Medulla oblongata (tissue), 1 donor: ENCODE measurements at regions not wholly inside any gene's neighbourhood (a gene's known extent, or its start where the extent isn't known, plus 50 kb on each side); places are given as distances from the start of the nearest gene placed in this dataset.

Experiments
- DNase-seq: peaks from one replicate; pipeline ENCODE4 v3.0.0-alpha.2; 2015; ENCODE audit errors: extremely low spot score

GRCh38 chr1:239538239-239538988 lies 152.0 kb downstream of the CHRM3 start:
- no peak for DNase-seq

GRCh38 chr1:239539051-239539450 lies 152.7 kb downstream of the CHRM3 start:
- no peak for DNase-seq

- DNase-seq, result no peak
These were observed 153.4 kb downstream of the CHRM3 start for GRCh38 chr1:239539812-239540211.

GRCh38 chr1:239543873-239544272 lies 157.5 kb downstream of the CHRM3 start:
- DNase-seq, result no peak

- no peak for DNase-seq
These were observed 159.1 kb downstream of the CHRM3 start for GRCh38 chr1:239545466-239545865.

- DNase-seq, result no peak
These were observed 161.6 kb downstream of the CHRM3 start for GRCh38 chr1:239547987-239548386.

- DNase-seq, result no peak
These were observed 163.8 kb downstream of the CHRM3 start for GRCh38 chr1:239550178-239550577.

- DNase-seq, result no peak
These were observed 169.0 kb downstream of the CHRM3 start for GRCh38 chr1:239555350-239555749.

GRCh38 chr1:239558559-239558958 lies 172.2 kb downstream of the CHRM3 start:
- no peak for DNase-seq

- DNase-seq, result no peak
These were observed 172.6 kb downstream of the CHRM3 start for GRCh38 chr1:239558991-239559390.

GRCh38 chr1:239560921-239561320 lies 174.6 kb downstream of the CHRM3 start:
- DNase-seq, result no peak

- no peak for DNase-seq
These were observed 175.7 kb downstream of the CHRM3 start for GRCh38 chr1:239562095-239562494.

- DNase-seq, result peak; percentile 23
These were observed 177.3 kb downstream of the CHRM3 start for GRCh38 chr1:239563681-239564080.

GRCh38 chr1:239566074-239566473 lies 179.7 kb downstream of the CHRM3 start:
- DNase-seq, result no peak

- DNase-seq, result no peak
These were observed 184.5 kb downstream of the CHRM3 start for GRCh38 chr1:239570878-239571277.

- DNase-seq, result no peak
These were observed 185.8 kb downstream of the CHRM3 start for GRCh38 chr1:239572183-239572582.

GRCh38 chr1:239574112-239574511 lies 187.7 kb downstream of the CHRM3 start:
- DNase-seq, result no peak

- DNase-seq, result no peak
These were observed 188.7 kb downstream of the CHRM3 start for GRCh38 chr1:239575113-239575512.

- no peak for DNase-seq
These were observed 197.2 kb downstream of the CHRM3 start for GRCh38 chr1:239583536-239583935.

- no peak for DNase-seq
These were observed 199.8 kb downstream of the CHRM3 start for GRCh38 chr1:239586128-239586527.

- DNase-seq, result no peak
These were observed 200.7 kb downstream of the CHRM3 start for GRCh38 chr1:239587066-239587465.

GRCh38 chr1:239587574-239588369 lies 201.4 kb downstream of the CHRM3 start:
- no peak for DNase-seq

GRCh38 chr1:239590556-239590955 lies 204.2 kb downstream of the CHRM3 start:
- no peak for DNase-seq
